ENCODE measurements at regions not wholly inside any gene's neighbourhood (a gene's known extent, or its start where the extent isn't known, plus 50 kb on each side); places are given as distances from the start of the nearest gene placed in this dataset.

GRCh38 chr4:164358400-164358799 is 395.5 kb upstream of the SMIM31 start:
- H3K4me3 Mint-ChIP-seq = no peak overlapping the region
- intact Hi-C loops (cut with micrococcal nuclease) = no loop called here
- H3K27ac Mint-ChIP-seq = no peak overlapping the region
- no peaks in the 10 kb centered on the region for H3K4me1 Mint-ChIP-seq
- no peak for ATAC-seq
- no peaks in the 10 kb centered on the region for H3K9me3 ChIP-seq (ENCODE audit: control insufficient read depth, insufficient read depth, low read length)
- no peaks in the 10 kb centered on the region for H3K27me3 ChIP-seq (ENCODE audit: control insufficient read depth, insufficient read depth, low read length)
- H3K27ac ChIP-seq (ENCODE audit: low read length) = no peak overlapping the region
- DNase-seq = no peak
- TF ChIP-seq CTCF (IDR thresholded peaks at IDR 0.05) = no peak
- no peaks in the 10 kb centered on the region for H3K4me1 ChIP-seq (ENCODE audit: control insufficient read depth, insufficient read depth, low read length)
- no peaks in the 10 kb centered on the region for H3K27me3 Mint-ChIP-seq (ENCODE audit: low read depth in 2 of 2)
- no peak overlapping the region for H3K4me3 ChIP-seq (ENCODE audit: low read length)
- no peaks in the 10 kb centered on the region for H3K36me3 ChIP-seq (ENCODE audit: control insufficient read depth, insufficient read depth, low read length)
- no CpG with 5 or more reads among the region's 1 CpG for WGBS (ENCODE audit: insufficient coverage)
- peaks cover 0 to 4% of the 10 kb centered on the region in 2 donors for H3K9me3 Mint-ChIP-seq
- no peaks in the 10 kb centered on the region for H3K36me3 Mint-ChIP-seq

GRCh38 chr4:164359881-164360280 is 394.1 kb upstream of the SMIM31 start:
- Mint-ChIP-seq H3K36me3 (no peaks in the 10 kb centered on the region), H3K9me3 (peaks cover 0 to 4% of the 10 kb centered on the region in 2 donors), H3K27me3 (ENCODE audit: low read depth in 2 of 2) (no peaks in the 10 kb centered on the region), H3K27ac (no peak overlapping the region), H3K4me1 (no peaks in the 10 kb centered on the region), H3K4me3 (no peak overlapping the region)
- ATAC-seq (no peak), DNase-seq (no peak)
- no peaks in the 10 kb centered on the region for H3K27me3 ChIP-seq (ENCODE audit: control insufficient read depth, insufficient read depth, low read length)
- intact Hi-C loops (cut with micrococcal nuclease) = no loop called here
- no peak overlapping the region for H3K4me3 ChIP-seq (ENCODE audit: low read length)
- TF ChIP-seq CTCF (IDR thresholded peaks at IDR 0.05) = no peak
- H3K9me3 ChIP-seq (ENCODE audit: control insufficient read depth, insufficient read depth, low read length) = no peaks in the 10 kb centered on the region
- H3K27ac ChIP-seq (ENCODE audit: low read length) = no peak overlapping the region
- 71% methylated on average over 6 of the region's 6 CpGs for WGBS (ENCODE audit: insufficient coverage)
- H3K36me3 ChIP-seq (ENCODE audit: control insufficient read depth, insufficient read depth, low read length) = no peaks in the 10 kb centered on the region
- no peaks in the 10 kb centered on the region for H3K4me1 ChIP-seq (ENCODE audit: control insufficient read depth, insufficient read depth, low read length)

GRCh38 chr4:164368894-164369293 is 385.0 kb upstream of the SMIM31 start:
- Histone ChIP-seq H3K27ac (ENCODE audit: low read length) (no peak overlapping the region), H3K4me3 (ENCODE audit: low read length) (no peak overlapping the region), H3K27me3 (ENCODE audit: control insufficient read depth, insufficient read depth, low read length) (no peaks in the 10 kb centered on the region), H3K36me3 (ENCODE audit: control insufficient read depth, insufficient read depth, low read length) (no peaks in the 10 kb centered on the region), H3K4me1 (ENCODE audit: control insufficient read depth, insufficient read depth, low read length) (no peaks in the 10 kb centered on the region), H3K9me3 (ENCODE audit: control insufficient read depth, insufficient read depth, low read length) (no peaks in the 10 kb centered on the region)
- intact Hi-C loops (cut with micrococcal nuclease) = no loop called here
- 71% methylated on average over 6 of the region's 6 CpGs for WGBS (ENCODE audit: insufficient coverage)
- H3K27ac Mint-ChIP-seq = no peak overlapping the region
- TF ChIP-seq CTCF (IDR thresholded peaks at IDR 0.05) = no peak
- no peak overlapping the region for H3K4me3 Mint-ChIP-seq
- H3K9me3 Mint-ChIP-seq = peaks cover 0 to 4% of the 10 kb centered on the region in 2 donors
- H3K4me1 Mint-ChIP-seq = no peaks in the 10 kb centered on the region
- H3K27me3 Mint-ChIP-seq (ENCODE audit: low read depth in 2 of 2) = no peaks in the 10 kb centered on the region
- H3K36me3 Mint-ChIP-seq = no peaks in the 10 kb centered on the region
- no peak for ATAC-seq
- no peak for DNase-seq

GRCh38 chr4:164373021-164373420 is 380.9 kb upstream of the SMIM31 start:
- intact Hi-C loops (cut with micrococcal nuclease) = no loop called here
- H3K27ac Mint-ChIP-seq = no peak overlapping the region
- H3K9me3 ChIP-seq (ENCODE audit: control insufficient read depth, insufficient read depth, low read length) = no peaks in the 10 kb centered on the region
- no peak overlapping the region for H3K4me3 ChIP-seq (ENCODE audit: low read length)
- peaks cover 4% of the 10 kb centered on the region in 2 donors for H3K9me3 Mint-ChIP-seq
- no peaks in the 10 kb centered on the region for H3K4me1 Mint-ChIP-seq
- H3K4me3 Mint-ChIP-seq = no peak overlapping the region
- H3K36me3 ChIP-seq (ENCODE audit: control insufficient read depth, insufficient read depth, low read length) = no peaks in the 10 kb centered on the region
- DNase-seq = no peak
- no peak for ATAC-seq
- H3K27me3 Mint-ChIP-seq (ENCODE audit: low read depth in 2 of 2) = no peaks in the 10 kb centered on the region
- H3K27me3 ChIP-seq (ENCODE audit: control insufficient read depth, insufficient read depth, low read length) = no peaks in the 10 kb centered on the region
- H3K27ac ChIP-seq (ENCODE audit: low read length) = no peak overlapping the region
- H3K4me1 ChIP-seq (ENCODE audit: control insufficient read depth, insufficient read depth, low read length) = no peaks in the 10 kb centered on the region
- no peaks in the 10 kb centered on the region for H3K36me3 Mint-ChIP-seq
- WGBS (ENCODE audit: insufficient coverage) = 75% methylated on average over 1 of the region's 1 CpG
- TF ChIP-seq CTCF (IDR thresholded peaks at IDR 0.05) = no peak

All from natural killer cell (primary cell).